ENCODE measurements at regions not wholly inside any gene's neighbourhood (a gene's known extent, or its start where the extent isn't known, plus 50 kb on each side); places are given as distances from the start of the nearest gene placed in this dataset.
"Not testable (repeated sequence)": the region's sequence is repeated elsewhere in the genome, so short reads cannot be mapped to it uniquely, and the experiment has no call there.

DNA sequence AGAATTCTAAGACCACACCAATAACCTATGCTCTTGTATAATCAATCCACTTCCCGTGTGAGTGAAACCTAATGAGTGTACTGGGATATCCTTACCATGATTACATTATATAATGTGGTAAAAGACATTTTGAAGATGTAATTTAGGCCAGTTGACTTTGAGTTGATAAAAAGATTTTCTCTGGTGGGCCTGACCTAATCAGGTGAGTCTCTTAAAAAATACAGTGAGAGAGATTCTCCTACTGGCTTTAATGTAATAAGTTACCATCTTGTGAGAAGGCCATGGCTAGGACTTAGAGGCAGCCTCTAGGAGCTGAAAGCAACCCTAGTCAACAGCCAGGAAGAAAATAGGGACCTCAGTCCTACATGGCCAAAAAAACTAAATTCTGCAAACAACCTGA is 847.7 kb upstream of the HS3ST5 start:
- no peak overlapping the region for H3K4me3 ChIP-seq (ENCODE audit: low read depth, low read length)
- TF ChIP-seq, protein P1, sequence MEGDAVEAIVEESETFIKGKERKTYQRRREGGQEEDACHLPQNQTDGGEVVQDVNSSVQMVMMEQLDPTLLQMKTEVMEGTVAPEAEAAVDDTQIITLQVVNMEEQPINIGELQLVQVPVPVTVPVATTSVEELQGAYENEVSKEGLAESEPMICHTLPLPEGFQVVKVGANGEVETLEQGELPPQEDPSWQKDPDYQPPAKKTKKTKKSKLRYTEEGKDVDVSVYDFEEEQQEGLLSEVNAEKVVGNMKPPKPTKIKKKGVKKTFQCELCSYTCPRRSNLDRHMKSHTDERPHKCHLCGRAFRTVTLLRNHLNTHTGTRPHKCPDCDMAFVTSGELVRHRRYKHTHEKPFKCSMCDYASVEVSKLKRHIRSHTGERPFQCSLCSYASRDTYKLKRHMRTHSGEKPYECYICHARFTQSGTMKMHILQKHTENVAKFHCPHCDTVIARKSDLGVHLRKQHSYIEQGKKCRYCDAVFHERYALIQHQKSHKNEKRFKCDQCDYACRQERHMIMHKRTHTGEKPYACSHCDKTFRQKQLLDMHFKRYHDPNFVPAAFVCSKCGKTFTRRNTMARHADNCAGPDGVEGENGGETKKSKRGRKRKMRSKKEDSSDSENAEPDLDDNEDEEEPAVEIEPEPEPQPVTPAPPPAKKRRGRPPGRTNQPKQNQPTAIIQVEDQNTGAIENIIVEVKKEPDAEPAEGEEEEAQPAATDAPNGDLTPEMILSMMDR (IDR thresholded peaks at IDR 0.05; ENCODE audit: low read depth, low read length, missing control alignments) = no peak
- no peak for DNase-seq (ENCODE audit: low read depth)

DNA sequence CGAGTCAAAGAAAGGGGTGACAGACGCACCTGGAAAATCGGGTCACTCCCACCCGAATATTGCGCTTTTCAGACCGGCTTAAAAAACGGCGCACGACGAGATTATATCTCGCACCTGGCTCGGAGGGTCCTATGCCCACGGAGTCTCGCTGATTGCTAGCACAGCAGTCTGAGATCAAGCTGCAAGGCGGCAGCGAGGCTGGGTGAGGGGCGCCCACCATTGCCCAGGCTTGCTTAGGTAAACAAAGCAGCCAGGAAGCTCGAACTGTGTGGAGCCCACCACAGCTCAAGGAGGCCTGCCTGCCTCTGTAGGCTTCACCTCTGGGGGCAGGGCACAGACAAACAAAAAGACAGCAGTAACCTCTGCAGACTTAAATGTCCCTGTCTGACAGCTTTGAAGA is 832.6 kb upstream of the HS3ST5 start:
- DNase-seq (ENCODE audit: low read depth); H3K4me3 ChIP-seq (ENCODE audit: low read depth, low read length): not testable (repeated sequence)

DNA sequence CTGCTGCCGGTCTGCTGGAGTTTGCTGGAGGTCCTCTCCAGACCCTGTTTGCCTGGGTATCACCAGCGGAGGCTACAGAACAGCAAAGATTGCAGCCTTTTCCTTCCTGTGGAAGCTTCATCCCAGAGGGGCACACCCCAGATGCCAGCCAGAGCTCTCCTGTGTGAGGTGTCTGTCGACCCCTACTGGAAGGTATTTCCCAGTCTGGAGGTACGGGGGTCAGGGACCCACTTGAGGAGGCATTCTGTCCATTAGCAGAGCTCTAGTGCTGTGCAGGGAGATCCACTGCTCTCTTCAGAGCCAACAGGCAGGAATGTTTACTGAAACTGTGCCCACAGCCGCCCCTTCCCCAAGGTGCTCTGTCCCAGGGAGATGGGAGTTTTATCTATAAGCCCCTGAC is 823.1 kb upstream of the HS3ST5 start:
- not testable (repeated sequence) for DNase-seq (ENCODE audit: low read depth); H3K4me3 ChIP-seq (ENCODE audit: low read depth, low read length)

DNA sequence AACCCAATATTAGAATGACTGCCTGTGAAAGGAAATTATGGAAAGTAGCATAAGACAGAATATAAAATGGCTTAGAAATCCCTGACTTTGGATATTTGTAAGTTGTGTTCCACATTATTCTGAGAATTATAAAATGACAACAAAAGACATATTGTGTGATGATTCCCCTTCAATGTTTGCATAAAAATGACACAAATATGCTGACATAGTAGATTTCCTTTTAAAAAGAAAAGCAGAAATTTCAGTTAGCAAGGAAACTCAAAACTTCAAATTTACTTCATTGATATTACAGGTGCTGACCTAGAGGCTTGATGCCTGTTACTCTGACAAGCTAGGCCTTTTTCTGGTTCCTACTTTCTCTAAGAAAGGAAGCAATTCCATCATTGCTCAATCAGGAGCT is 816.9 kb upstream of the HS3ST5 start:
- TF ChIP-seq, protein P1 (IDR thresholded peaks at IDR 0.05; ENCODE audit: low read depth, low read length, missing control alignments) = no peak
- no peak overlapping the region for H3K4me3 ChIP-seq (ENCODE audit: low read depth, low read length)
- DNase-seq (ENCODE audit: low read depth) = no peak

DNA sequence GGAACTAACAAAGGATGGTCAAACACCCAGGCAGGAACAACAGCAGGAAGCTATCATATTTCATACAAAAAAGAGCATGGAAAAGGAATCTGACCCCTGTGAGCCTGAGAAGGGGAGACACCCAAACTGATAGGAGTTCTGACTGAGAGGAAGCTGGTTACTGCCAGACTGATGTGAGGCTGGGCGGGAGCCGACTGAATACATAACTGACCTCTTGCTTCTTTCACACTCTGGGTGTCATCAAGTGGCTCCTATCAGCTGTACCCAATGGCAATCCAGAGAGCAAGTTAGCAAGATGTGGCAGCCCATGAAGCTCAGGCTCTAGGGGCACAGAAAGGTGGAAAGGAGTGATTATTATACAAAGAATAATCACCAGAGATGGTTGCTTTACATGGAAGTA is 795.1 kb upstream of the HS3ST5 start:
- DNase-seq (ENCODE audit: low read depth) = no peak
- TF ChIP-seq, protein P1 (IDR thresholded peaks at IDR 0.05; ENCODE audit: low read depth, low read length, missing control alignments) = no peak
- no peak overlapping the region for H3K4me3 ChIP-seq (ENCODE audit: low read depth, low read length)

DNA sequence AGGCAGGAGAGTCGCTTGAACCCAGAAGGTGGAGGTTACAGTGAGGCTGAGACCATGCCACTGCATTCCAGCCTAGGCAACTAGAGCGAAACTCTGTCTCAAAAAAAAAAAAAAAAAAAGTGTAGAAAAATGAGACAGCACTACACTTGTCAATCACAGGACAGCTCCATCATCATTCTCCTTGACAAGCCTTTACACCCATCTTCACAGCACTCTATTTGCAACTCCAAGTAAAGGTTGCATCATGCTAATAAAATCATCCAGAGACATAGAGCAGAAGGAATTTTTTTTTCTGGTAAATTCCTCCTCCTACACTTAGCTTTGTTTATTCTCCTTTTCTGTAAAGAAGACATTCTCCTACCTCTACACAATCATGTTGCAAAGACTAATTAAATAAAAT is 791.0 kb upstream of the HS3ST5 start:
- TF ChIP-seq, protein P1 (IDR thresholded peaks at IDR 0.05; ENCODE audit: low read depth, low read length, missing control alignments) = no peak
- no peak for DNase-seq (ENCODE audit: low read depth)
- H3K4me3 ChIP-seq (ENCODE audit: low read depth, low read length) = no peak overlapping the region

DNA sequence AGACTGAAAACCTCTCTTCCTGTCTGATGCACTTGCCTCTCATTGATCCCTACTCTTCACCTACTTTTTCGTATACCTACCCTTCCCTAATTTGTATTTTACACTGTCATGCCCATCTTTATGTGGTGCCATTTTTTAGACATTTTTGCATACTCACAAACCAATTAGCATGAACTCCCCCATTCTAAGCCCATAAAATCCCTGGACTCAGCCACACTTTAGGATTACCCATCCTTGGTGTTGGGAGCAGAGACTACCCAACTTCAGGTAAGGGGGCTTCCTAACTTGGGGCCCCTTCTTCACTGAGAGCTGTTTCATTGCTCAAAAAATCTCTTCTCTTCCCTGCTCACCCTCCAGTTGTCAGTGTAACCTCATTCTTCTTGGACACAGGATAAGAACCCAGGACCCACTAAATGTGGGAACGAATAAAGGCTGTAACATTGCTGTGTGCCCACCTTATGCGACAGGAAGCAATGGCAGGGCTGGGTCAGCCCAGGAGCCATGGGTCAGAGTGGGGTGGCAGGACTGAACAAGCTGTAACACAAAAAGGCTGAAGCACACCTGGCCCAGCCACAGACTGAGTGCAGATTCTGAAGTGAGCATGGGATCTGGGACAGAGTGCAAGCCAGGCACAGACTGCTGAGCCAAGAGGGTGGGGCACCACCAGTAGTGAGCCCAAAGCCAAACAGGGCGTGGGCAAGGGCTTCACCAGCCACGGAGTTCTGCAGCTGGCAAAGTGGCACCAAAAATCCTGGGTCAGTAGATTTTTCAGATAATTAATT is 789.1 kb upstream of the HS3ST5 start:
- DNase-seq (ENCODE audit: low read depth) = no peak
- TF ChIP-seq, protein P1 (IDR thresholded peaks at IDR 0.05; ENCODE audit: low read depth, low read length, missing control alignments) = no peak
- H3K4me3 ChIP-seq (ENCODE audit: low read depth, low read length) = no peak overlapping the region

DNA sequence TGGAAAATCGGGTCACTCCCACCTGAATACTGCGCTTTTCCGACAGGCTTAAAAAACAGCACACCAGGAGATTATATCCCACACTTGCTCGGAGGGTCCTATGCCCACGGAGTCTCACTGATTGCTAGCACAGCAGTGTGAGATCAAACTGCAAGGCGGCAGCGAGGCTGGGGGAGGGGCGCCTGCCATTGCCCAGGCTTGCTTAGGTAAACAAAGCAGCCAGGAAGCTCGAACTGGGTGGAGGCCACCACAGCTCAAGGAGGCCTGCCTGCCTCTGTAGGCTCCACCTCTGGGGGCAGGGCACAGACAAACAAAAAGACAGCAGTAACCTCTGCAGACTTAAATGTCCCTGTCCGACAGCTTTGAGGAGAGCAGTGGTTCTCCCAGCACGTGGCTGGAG is 778.7 kb upstream of the HS3ST5 start:
- H3K4me3 ChIP-seq (ENCODE audit: low read depth, low read length); DNase-seq (ENCODE audit: low read depth): not testable (repeated sequence)
